Heart left ventricle (tissue), 16 donors: ENCODE measurements at regions not wholly inside any gene's neighbourhood (a gene's known extent, or its start where the extent isn't known, plus 50 kb on each side); places are given as distances from the start of the nearest gene placed in this dataset.

Source experiments
- ATAC-seq, 4 donors: fragments of 200-7000 bp; cut with Tn5 transposase; one replicate each; pipeline ENCODE4 v1.9.1; 2020 to 2022; ENCODE audit warnings: moderate library complexity in 4 of 4, mild to moderate bottlenecking in 3 of 4, moderate number of reproducible peaks in 1 of 4
- DNase-seq, 5 donors: peaks; one replicate each; pipeline ENCODE4 v3.0.0-alpha.2; 2020
- H3K27ac ChIP-seq, 12 donors: fragments of 200-600 bp; sonication (generic) in 4 of 12; one replicate each; pipeline versions ENCODE4 v1.5.0 to v1.8.0; 2016 to 2022; ENCODE audit warnings: mild to moderate bottlenecking in 2 of 12
- H3K27me3 ChIP-seq, 9 donors: fragments of 200-600 bp; sonication (generic) in 2 of 9; one replicate each; pipeline versions ENCODE4 v1.5.1 to v1.8.0; 2016 to 2022; ENCODE audit warnings: mild to moderate bottlenecking in 3 of 9
- H3K36me3 ChIP-seq, 9 donors: fragments of 200-600 bp; sonication (generic) in 2 of 9; one replicate each; pipeline versions ENCODE4 v1.5.0 to v1.8.0; 2018 to 2022; ENCODE audit warnings: mild to moderate bottlenecking in 2 of 9
- H3K4me1 ChIP-seq, 12 donors: fragments of 200-600 bp; sonication (generic) in 4 of 12; one replicate each; pipeline versions ENCODE4 v1.5.0 to v1.8.0; 2016 to 2022; ENCODE audit warnings: mild to moderate bottlenecking in 3 of 12
- H3K4me3 ChIP-seq, 12 donors: fragments of 200-600 bp; sonication (generic) in 4 of 12; one replicate each; pipeline versions ENCODE4 v1.5.0 to v1.8.0; 2017 to 2022; ENCODE audit warnings: mild to moderate bottlenecking in 9 of 12, moderate library complexity in 4 of 12
- H3K9me3 ChIP-seq, 12 donors: fragments of 200-600 bp; sonication (generic) in 4 of 12; one replicate each; pipeline versions ENCODE4 v1.5.0 to v1.8.0; 2016 to 2022; ENCODE audit warnings: mild to moderate bottlenecking in 1 of 12
- POLR2A ChIP-seq, 2 donors: fragments of 450-650 bp; IDR thresholded peaks; one replicate each; pipeline ENCODE4 v1.6.1; 2017; ENCODE audit warnings: antibody characterized with exemption in 2 of 2, mild to moderate bottlenecking in 2 of 2, moderate library complexity in 2 of 2
- WGBS, 4 donors: extraction: QIAGEN DNeasy Blood & Tissue Kit in 2 of 4; methylation state at CpG; one replicate each; pipeline versions ENCODE4 v1.1.5 to v1.1.7; 2013 to 2018; 5-methylcytosine and 5-hydroxymethylcytosine counted together
- intact Hi-C, 10 donors: fragments of 100-400 bp; cut with DNase I; formaldehyde crosslinking; loops; one replicate each; pipeline versions ENCODE4 v1.11.1 to v1.14.2; 2022
- TF ChIP-seq, protein P1 (sequence below), 12 donors: fragments of 200-600 bp; sonication (generic) in 4 of 12; IDR thresholded peaks; one replicate each; pipeline versions ENCODE4 v1.5.0 to v1.8.0; 2018 to 2022; ENCODE audit warnings: antibody characterized with exemption in 12 of 12, mild to moderate bottlenecking in 5 of 12
- donor health status: ischemic (EF 13 %, LVEDD 7.1; RV severe dilation, severe dysfunction).
- donor health status: healthy with polysubstance abuse.
- donor health status: DM: no; HTN: yes; CAD: no.
- donor health status: DM: no; HTN: no; CAD: no.
- donor health status: ischemic (EF 25% LVEDD 6.9; RV normal size, moderate dysfunction).
- donor health status: ischemic (EF 25% LVEDD 5.7; RV mildly dilated, moderate dysfunction).
- donor health status: healthy.
- donor health status: DM: yes; HTN: yes; CAD: no.
- donor health status: ischemic (EF 35%, LVEDD 5.7; RV mildly dilated, moderate dysfunction).
- donor health status: nonischemic (EF 11% LVEDD 7.7; RV severe dilation, severe dysfunction).
- donor health status: DM: yes; HTN: yes; CAD: no.
- donor health status: PGD.
- donor health status: ischemic (EF 29% LVEDD 5.4; RV normal size, mild dysfunction).
- donor health status: nonischemic (EF 23%, LVEDD 6.1; RV moderate dilation, normal function).

DNA sequence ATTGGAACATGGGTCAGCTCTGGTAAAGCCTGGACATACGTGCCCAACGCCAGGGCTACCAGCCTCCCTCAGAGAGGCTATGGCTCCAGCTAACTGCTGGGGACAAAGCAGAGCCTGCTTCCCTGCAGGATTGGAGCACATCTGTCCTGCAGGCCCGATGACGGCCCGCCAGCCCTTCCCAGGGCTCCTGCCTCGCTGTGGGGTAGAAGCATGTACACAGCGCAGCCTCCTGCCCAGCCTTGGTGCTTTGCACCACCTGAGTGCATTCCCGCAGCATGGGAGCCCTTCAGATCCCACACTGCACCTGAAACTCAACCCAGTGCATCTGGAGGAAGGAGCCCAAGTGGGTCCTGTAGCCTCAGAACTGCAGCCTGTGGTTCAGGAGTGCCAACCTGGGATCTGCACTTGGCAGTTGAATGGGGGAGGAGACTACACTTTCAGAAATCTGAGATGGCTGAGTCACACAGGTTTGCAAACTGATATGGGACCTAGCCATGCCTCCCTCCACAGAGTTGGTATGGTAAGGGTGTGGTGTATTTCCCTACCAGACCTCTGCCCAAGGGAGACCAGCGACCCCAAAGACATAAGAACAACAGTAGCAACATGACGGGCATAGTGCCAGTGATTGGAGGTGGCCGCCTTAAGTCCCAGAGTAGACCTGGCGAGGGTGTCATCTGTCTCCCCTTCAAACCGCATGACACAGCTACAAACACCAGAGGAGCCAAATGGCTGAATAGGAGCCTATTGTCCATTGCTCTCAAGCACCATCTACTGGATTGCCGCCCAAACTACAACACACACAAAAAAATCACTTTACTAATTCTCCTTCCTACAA, 273.9 kb upstream of the MIS18BP1 start:
- no peaks in the 10 kb centered on the region for H3K27me3 ChIP-seq
- intact Hi-C loops: loop anchor here in 9 of 10 donors (1.0 to 10.0 kb wide), 6 partner anchors 100 to 612 kb away; no protein-coding TSS in a partner anchor
- no peak for DNase-seq
- H3K36me3 ChIP-seq: no peaks in the 10 kb centered on the region
- TF ChIP-seq, protein P1, sequence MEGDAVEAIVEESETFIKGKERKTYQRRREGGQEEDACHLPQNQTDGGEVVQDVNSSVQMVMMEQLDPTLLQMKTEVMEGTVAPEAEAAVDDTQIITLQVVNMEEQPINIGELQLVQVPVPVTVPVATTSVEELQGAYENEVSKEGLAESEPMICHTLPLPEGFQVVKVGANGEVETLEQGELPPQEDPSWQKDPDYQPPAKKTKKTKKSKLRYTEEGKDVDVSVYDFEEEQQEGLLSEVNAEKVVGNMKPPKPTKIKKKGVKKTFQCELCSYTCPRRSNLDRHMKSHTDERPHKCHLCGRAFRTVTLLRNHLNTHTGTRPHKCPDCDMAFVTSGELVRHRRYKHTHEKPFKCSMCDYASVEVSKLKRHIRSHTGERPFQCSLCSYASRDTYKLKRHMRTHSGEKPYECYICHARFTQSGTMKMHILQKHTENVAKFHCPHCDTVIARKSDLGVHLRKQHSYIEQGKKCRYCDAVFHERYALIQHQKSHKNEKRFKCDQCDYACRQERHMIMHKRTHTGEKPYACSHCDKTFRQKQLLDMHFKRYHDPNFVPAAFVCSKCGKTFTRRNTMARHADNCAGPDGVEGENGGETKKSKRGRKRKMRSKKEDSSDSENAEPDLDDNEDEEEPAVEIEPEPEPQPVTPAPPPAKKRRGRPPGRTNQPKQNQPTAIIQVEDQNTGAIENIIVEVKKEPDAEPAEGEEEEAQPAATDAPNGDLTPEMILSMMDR (IDR thresholded peaks at IDR 0.05): peak; percentile 24 to 56 (median 47)
- TF ChIP-seq POLR2A (IDR thresholded peaks at IDR 0.05): no peak
- no peak overlapping the region for H3K27ac ChIP-seq
- H3K4me3 ChIP-seq: no peak overlapping the region
- 38 to 57% (median 55%) methylated on average over 9 to 14 of the region's 14 CpGs for WGBS, 4 donors
- no peaks in the 10 kb centered on the region for H3K4me1 ChIP-seq
- peak in 3 of 4 donors; percentile 54 to 71 (median 57) for ATAC-seq
- peaks cover 0 to 10% (median 0%) of the 10 kb centered on the region in 12 donors for H3K9me3 ChIP-seq

DNA sequence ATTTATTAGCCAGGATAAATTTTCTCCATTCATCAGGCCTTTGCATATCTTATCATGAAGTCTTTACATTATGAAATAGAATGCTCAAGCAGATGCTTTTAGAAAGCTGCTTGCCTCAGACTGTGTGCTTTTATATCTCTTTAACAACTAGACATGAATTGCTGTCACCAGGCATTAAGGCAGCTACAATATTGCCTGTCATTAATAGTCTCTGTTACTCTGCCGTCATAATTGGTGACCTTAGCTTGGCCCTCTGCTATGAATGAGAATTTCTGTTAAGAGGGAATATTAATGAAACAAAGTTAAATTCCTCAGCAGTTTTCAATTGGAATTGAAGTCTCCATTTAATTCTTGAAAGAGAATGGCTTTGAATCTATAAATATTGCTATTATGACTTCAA, 266.8 kb upstream of the MIS18BP1 start:
- H3K27ac ChIP-seq: no peak overlapping the region
- no peaks in the 10 kb centered on the region for H3K9me3 ChIP-seq
- no peaks in the 10 kb centered on the region for H3K36me3 ChIP-seq
- ATAC-seq (no peak), DNase-seq (no peak)
- H3K4me3 ChIP-seq: no peak overlapping the region
- TF ChIP-seq, protein P1 (IDR thresholded peaks at IDR 0.05): no peak
- no peak for TF ChIP-seq POLR2A (IDR thresholded peaks at IDR 0.05)
- no peaks in the 10 kb centered on the region for H3K27me3 ChIP-seq
- intact Hi-C loops: loop anchor here in 3 of 10 donors (10.0 kb wide), 3 partner anchors 225 to 605 kb away; no protein-coding TSS in a partner anchor
- no peaks in the 10 kb centered on the region for H3K4me1 ChIP-seq
- 58 to 63% (median 60%) methylated on average over 1 of the region's 1 CpG for WGBS, 4 donors

DNA sequence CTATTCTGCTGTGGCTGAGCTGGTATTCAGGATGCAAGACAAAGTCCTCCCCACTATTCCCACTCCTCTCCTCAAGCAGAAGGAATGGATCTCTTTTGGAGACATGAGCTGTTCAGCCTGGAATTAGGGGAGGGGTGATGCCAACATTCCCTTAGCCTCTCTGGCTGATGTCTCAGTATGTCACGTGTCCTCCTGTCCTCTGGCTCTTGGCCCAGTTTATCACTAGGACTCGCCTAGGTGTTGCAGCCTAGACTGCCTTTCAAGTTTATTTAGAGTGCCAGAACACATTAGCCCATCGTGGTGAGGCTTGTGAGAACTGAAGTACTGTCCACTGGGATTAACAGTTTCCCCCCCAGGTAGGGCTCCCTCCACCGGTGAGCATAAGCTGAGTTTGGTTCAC, 239.9 kb upstream of the MIS18BP1 start:
- Histone ChIP-seq H3K4me3 (no peak overlapping the region), H3K27me3 (no peaks in the 10 kb centered on the region), H3K36me3 (no peaks in the 10 kb centered on the region), H3K27ac (no peak overlapping the region), H3K9me3 (peaks cover 0 to 3% (median 0%) of the 10 kb centered on the region in 12 donors), H3K4me1 (no peaks in the 10 kb centered on the region)
- no peak for TF ChIP-seq POLR2A (IDR thresholded peaks at IDR 0.05)
- TF ChIP-seq, protein P1 (IDR thresholded peaks at IDR 0.05): no peak
- DNase-seq (peak in 2 of 5 donors; percentile 30 to 35), ATAC-seq (peak; percentile 61 to 75 (median 63))
- 34 to 42% (median 37%) methylated on average over 2 to 4 of the region's 4 CpGs for WGBS, 4 donors
- intact Hi-C loops: no loop called here

DNA sequence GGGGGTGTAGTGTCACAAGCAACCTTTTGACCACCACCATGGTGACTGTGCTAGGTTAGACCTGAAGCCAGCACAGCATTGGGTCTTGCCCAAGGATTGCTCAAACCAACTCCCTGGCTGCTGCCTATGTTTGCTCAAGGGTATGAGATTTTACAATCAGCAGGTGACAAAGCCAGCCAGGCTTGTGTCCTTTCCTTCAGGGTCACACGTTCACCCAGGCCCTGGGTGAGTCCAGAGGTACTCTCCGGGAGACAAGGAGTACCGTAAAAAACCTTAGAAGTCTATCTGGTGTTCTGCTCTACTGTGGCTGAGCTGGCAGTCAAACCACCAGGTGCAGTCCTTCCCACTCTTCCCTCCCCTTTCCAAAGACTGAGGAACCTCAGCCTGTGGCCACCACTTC, 238.9 kb upstream of the MIS18BP1 start:
- TF ChIP-seq POLR2A (IDR thresholded peaks at IDR 0.05): no peak
- TF ChIP-seq, protein P1 (IDR thresholded peaks at IDR 0.05): no peak
- Histone ChIP-seq H3K4me1 (no peaks in the 10 kb centered on the region), H3K36me3 (no peaks in the 10 kb centered on the region), H3K27ac (no peak overlapping the region), H3K27me3 (no peaks in the 10 kb centered on the region), H3K4me3 (no peak overlapping the region), H3K9me3 (peaks cover 0 to 8% (median 0%) of the 10 kb centered on the region in 12 donors)
- WGBS, 4 donors: 73 to 88% (median 84%) methylated on average over 3 of the region's 3 CpGs; no CpG with 5 or more reads in 1 of the 4 donors
- ATAC-seq (peak in 1 of 4 donors; percentile 38), DNase-seq (no peak)
- intact Hi-C loops: no loop called here
